Activated CD8-positive, alpha-beta T cell treated with anti-CD3 and anti-CD28 coated beads for 36 hours (primary cell): ENCODE measurements at regions not wholly inside any gene's neighbourhood (a gene's known extent, or its start where the extent isn't known, plus 50 kb on each side); places are given as distances from the start of the nearest gene placed in this dataset.

Source experiments
- ATAC-seq: fragments of 200-7000 bp; cut with Tn5 transposase; one replicate; pipeline ENCODE4 v1.10.0; 2021; ENCODE audit warnings: mild to moderate bottlenecking, moderate library complexity
- CTCF ChIA-PET: fragments of 350-600 bp; sonication (Branson Sonifier 250); formaldehyde crosslinking; loops from one replicate; lab custom pipeline; 2021; ENCODE audit warnings: antibody characterized with exemption; lab: Charles Lee
- POLR2A ChIA-PET: fragments of 350-600 bp; sonication (Branson Sonifier 250); formaldehyde crosslinking; loops from one replicate; lab custom pipeline; 2021; ENCODE audit warnings: antibody characterized with exemption; lab: Charles Lee
- DNase-seq: peaks from one replicate; pipeline ENCODE4 v3.0.0-alpha.2; 2020
- H3K27ac Mint-ChIP-seq: one replicate; pipeline ENCODE4 v1.8.0; 2021; ENCODE audit warnings: mild to moderate bottlenecking, mixed read lengths
- H3K27me3 Mint-ChIP-seq: one replicate; pipeline ENCODE4 v1.8.0; 2021; ENCODE audit warnings: mixed read lengths
- H3K36me3 Mint-ChIP-seq: one replicate; pipeline ENCODE4 v1.8.0; 2021; ENCODE audit warnings: low read depth, mixed read lengths
- H3K4me1 Mint-ChIP-seq: one replicate; pipeline ENCODE4 v1.8.0; 2021; ENCODE audit warnings: low read depth, mixed read lengths
- H3K4me3 Mint-ChIP-seq: one replicate; pipeline ENCODE4 v1.8.0; 2021; ENCODE audit warnings: mild to moderate bottlenecking, moderate library complexity, mixed read lengths
- H3K9me3 Mint-ChIP-seq: one replicate; pipeline ENCODE4 v1.8.0; 2021; ENCODE audit warnings: mixed read lengths
- CTCF ChIP-seq: fragments of 200-600 bp; IDR thresholded peaks from one replicate; pipeline ENCODE4 v1.8.0; 2022; ENCODE audit warnings: antibody characterized with exemption, mild to moderate bottlenecking
- intact Hi-C: fragments of 100-400 bp; cut with micrococcal nuclease; formaldehyde crosslinking; loops from one replicate; pipeline ENCODE4 v1.10.0; 2022

- Mint-ChIP-seq H3K4me1 (no peaks in the 10 kb centered on the region), H3K4me3 (no peak overlapping the region), H3K36me3 (no peaks in the 10 kb centered on the region), H3K27ac (no peak overlapping the region), H3K9me3 (no peaks in the 10 kb centered on the region), H3K27me3 (no peaks in the 10 kb centered on the region)
- POLR2A ChIA-PET, result no interaction called here
- no peak for TF ChIP-seq CTCF
- intact Hi-C loops, result no loop called here
- DNase-seq (no peak), ATAC-seq (no peak)
- CTCF ChIA-PET, result interaction anchor here (1.6 kb wide), 1 partner anchor 72 kb away, joined by 3 read pairs; no protein-coding TSS in a partner anchor
Observed at GRCh38 chr20:6838181-6838826, 70.8 kb downstream of the BMP2 start.

GRCh38 chr20:6841128-6841527 is 73.6 kb downstream of the BMP2 start:
- Mint-ChIP-seq H3K27ac (no peak overlapping the region), H3K4me3 (no peak overlapping the region), H3K9me3 (no peaks in the 10 kb centered on the region), H3K27me3 (no peaks in the 10 kb centered on the region), H3K36me3 (no peaks in the 10 kb centered on the region), H3K4me1 (no peaks in the 10 kb centered on the region)
- ChIA-PET POLR2A (no interaction called here), CTCF (no interaction called here)
- ATAC-seq (no peak), DNase-seq (no peak)
- TF ChIP-seq CTCF, result no peak
- intact Hi-C loops, result no loop called here

- Mint-ChIP-seq H3K36me3 (no peaks in the 10 kb centered on the region), H3K4me3 (no peak overlapping the region), H3K27me3 (no peaks in the 10 kb centered on the region), H3K27ac (no peak overlapping the region), H3K9me3 (peaks cover 5% of the 10 kb centered on the region), H3K4me1 (no peaks in the 10 kb centered on the region)
- no peak for TF ChIP-seq CTCF
- POLR2A ChIA-PET, result no interaction called here
- CTCF ChIA-PET, result no interaction called here
- ATAC-seq, result no peak
- no peak for DNase-seq
- intact Hi-C loops, result no loop called here
Observed at GRCh38 chr20:6845141-6845540, 77.7 kb downstream of the BMP2 start.

- Mint-ChIP-seq H3K4me1 (no peaks in the 10 kb centered on the region), H3K4me3 (no peak overlapping the region), H3K36me3 (no peaks in the 10 kb centered on the region), H3K27ac (no peak overlapping the region), H3K9me3 (peaks cover 5% of the 10 kb centered on the region), H3K27me3 (no peaks in the 10 kb centered on the region)
- no peak for TF ChIP-seq CTCF
- POLR2A ChIA-PET, result no interaction called here
- intact Hi-C loops, result no loop called here
- DNase-seq (no peak), ATAC-seq (no peak)
- CTCF ChIA-PET, result no interaction called here
Observed at GRCh38 chr20:6848041-6848440, 80.6 kb downstream of the BMP2 start.

DNA sequence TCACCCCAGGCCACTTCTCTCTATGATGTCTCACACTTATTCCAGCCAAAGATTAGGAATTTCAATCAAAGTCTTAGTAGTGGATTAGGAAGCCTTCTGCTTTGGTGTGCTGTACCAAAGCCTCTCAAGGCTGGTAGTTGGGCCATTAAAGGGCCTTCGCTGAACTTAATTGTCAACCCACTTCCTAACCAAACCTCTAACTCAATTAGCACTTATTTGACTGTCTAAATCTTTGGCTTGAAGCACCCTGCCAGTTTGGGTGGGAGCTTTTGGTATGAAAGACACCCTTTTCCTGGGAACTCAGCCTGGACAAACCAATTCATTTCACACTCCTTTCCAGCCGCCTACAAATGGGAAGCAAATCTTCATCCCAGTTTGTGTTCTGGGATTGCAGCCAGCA is 81.5 kb downstream of the BMP2 start:
- ATAC-seq, result no peak
- Mint-ChIP-seq H3K27ac (no peak overlapping the region), H3K27me3 (no peaks in the 10 kb centered on the region), H3K4me1 (no peaks in the 10 kb centered on the region), H3K4me3 (no peak overlapping the region), H3K36me3 (no peaks in the 10 kb centered on the region), H3K9me3 (peaks cover 5% of the 10 kb centered on the region)
- ChIA-PET CTCF (no interaction called here), POLR2A (no interaction called here)
- DNase-seq, result no peak
- no peak for TF ChIP-seq CTCF
- intact Hi-C loops, result no loop called here
